ENCODE measurements at regions not wholly inside any gene's neighbourhood (a gene's known extent, or its start where the extent isn't known, plus 50 kb on each side); places are given as distances from the start of the nearest gene placed in this dataset.

GRCh38 chr9:97359147-97359546 is 51.7 kb downstream of the CCDC180 start:
- no peak overlapping the region for H3K4me3 ChIP-seq
- 76 to 91% methylated on average over 8 of the region's 8 CpGs for WGBS, 2 donors
- DNase-seq (ENCODE audit: low spot score in 2 of 2), result no peak
- peaks cover 0 to 96% (median 0%) of the 10 kb centered on the region in 3 donors for H3K36me3 ChIP-seq
- H3K27ac ChIP-seq, result no peak overlapping the region
- TF ChIP-seq POLR2A (IDR thresholded peaks at IDR 0.05) (no peak), EP300 (IDR thresholded peaks at IDR 0.05) (no peak), CTCF (IDR thresholded peaks at IDR 0.05) (no peak)
- no peaks in the 10 kb centered on the region for H3K27me3 ChIP-seq
- no peaks in the 10 kb centered on the region for H3K4me1 ChIP-seq
- H3K9me3 ChIP-seq, result no peaks in the 10 kb centered on the region
